H1 (cell line): ENCODE measurements at regions not wholly inside any gene's neighbourhood (a gene's known extent, or its start where the extent isn't known, plus 50 kb on each side); places are given as distances from the start of the nearest gene placed in this dataset.

ENCODE experiments used
- CTCF ChIA-PET: fragments of 300-600 bp; sonication (Branson Sonifier 250); formaldehyde crosslinking; loops from one replicate; lab custom pipeline; 2021; ENCODE audit not compliant: partially characterized antibody; lab: Charles Lee
- POLR2A ChIA-PET: fragments of 300-600 bp; sonication (Branson Sonifier 250); formaldehyde crosslinking; loops from one replicate; lab custom pipeline; 2021; ENCODE audit warnings: inconsistent platforms; ENCODE audit not compliant: partially characterized antibody; lab: Charles Lee
- DNase-seq, 2 experiments: peaks; one replicate each; pipeline versions ENCODE4 v3.0.0 to v3.0.0-alpha.2; 2010 to 2022; ENCODE audit warnings: low spot score in 2 of 2, low read depth in 1 of 2, mixed read lengths in 1 of 2
- FAIRE-seq: peaks from 2 replicates; lab custom pipeline; 2011; peaks lifted over from hg19 to GRCh38; lab: Jason Lieb, UNC
- H2AFZ ChIP-seq: 2 replicates; pipeline ENCODE4 v1.8.1; 2012; ENCODE audit warnings: low read length, inconsistent platforms
- H2AK5ac ChIP-seq: 2 replicates; pipeline ENCODE4 v1.6.1; 2013; ENCODE audit warnings: low read depth, low read length
- H2BK120ac ChIP-seq: replicated peaks from 2 replicates; pipeline ENCODE3; 2013; ENCODE audit warnings: low read depth, low read length, inconsistent platforms
- H2BK12ac ChIP-seq: 2 replicates; pipeline ENCODE4 v1.6.1; 2013; ENCODE audit warnings: low read depth, low read length
- H2BK15ac ChIP-seq: 2 replicates; pipeline ENCODE4 v1.6.1; 2013; ENCODE audit warnings: low read length
- H2BK20ac ChIP-seq: 2 replicates; pipeline ENCODE4 v1.6.1; 2013; ENCODE audit warnings: low read length
- H2BK5ac ChIP-seq: 2 replicates; pipeline ENCODE4 v1.6.1; 2013; ENCODE audit warnings: low read depth, low read length
- H3K14ac ChIP-seq: 2 replicates; pipeline ENCODE4 v1.6.1; 2013; ENCODE audit warnings: inconsistent platforms; ENCODE audit not compliant: insufficient read length
- H3K18ac ChIP-seq: 2 replicates; pipeline ENCODE4 v1.6.1; 2013; ENCODE audit warnings: low read length; ENCODE audit errors: extremely low read depth
- H3K23ac ChIP-seq: 2 replicates; pipeline ENCODE4 v1.6.1; 2013; ENCODE audit warnings: inconsistent platforms; ENCODE audit not compliant: insufficient read length
- H3K23me2 ChIP-seq: 2 replicates; pipeline ENCODE4 v1.6.1; 2013; ENCODE audit warnings: low read depth, low read length
- H3K27ac ChIP-seq: 2 replicates; pipeline ENCODE4 v1.6.1; 2011; ENCODE audit warnings: low read depth, low read length, inconsistent platforms
- H3K27me3 ChIP-seq, 4 experiments: replicated peaks in 1 of 4; 1 replicate in 1 of 4; 2 replicates in 3 of 4; pipeline versions ENCODE4 v1.6.1 to v1.8.1; 2011 to 2013; ENCODE audit warnings: low read length in 3 of 4, mild to moderate bottlenecking in 3 of 4, inconsistent platforms in 2 of 4, mixed read lengths in 2 of 4, moderate library complexity in 1 of 4; ENCODE audit not compliant: control insufficient read depth in 3 of 4, insufficient read depth in 3 of 4; ENCODE audit errors: extremely low read depth in 1 of 4
- H3K36me3 ChIP-seq, 4 experiments: 2 replicates each; pipeline versions ENCODE4 v1.6.1 to v1.8.1; 2011 to 2013; ENCODE audit warnings: mild to moderate bottlenecking in 4 of 4, low read length in 3 of 4, moderate library complexity in 2 of 4, control low read depth in 1 of 4, inconsistent platforms in 1 of 4; ENCODE audit not compliant: insufficient read depth in 4 of 4, control insufficient read depth in 2 of 4
- H3K4ac ChIP-seq: replicated peaks from 2 replicates; pipeline ENCODE3; 2013; ENCODE audit warnings: low read length, low read depth, mixed read lengths, inconsistent platforms; ENCODE audit not compliant: insufficient read length
- H3K4me1 ChIP-seq, 4 experiments: replicated peaks in 1 of 4; 1 replicate in 1 of 4; 2 replicates in 3 of 4; pipeline versions ENCODE4 v1.6.1 to v1.8.1; 2011 to 2013; ENCODE audit warnings: low read length in 3 of 4, inconsistent platforms in 2 of 4, mixed read lengths in 1 of 4; ENCODE audit not compliant: insufficient read depth in 4 of 4, control insufficient read depth in 3 of 4
- H3K4me2 ChIP-seq, 2 experiments: 2 replicates each; pipeline versions ENCODE4 v1.6.1 to v1.8.1; 2011 to 2013; ENCODE audit warnings: low read depth in 2 of 2, low read length in 2 of 2, control low read depth in 1 of 2, inconsistent platforms in 1 of 2, mild to moderate bottlenecking in 1 of 2; ENCODE audit not compliant: insufficient read depth in 1 of 2
- H3K4me3 ChIP-seq, 4 experiments: fragments of 200-600, 300-600 bp in 1 of 4; sonication (generic), shearing (Covaris generic), sonication (Bioruptor Twin) in 1 of 4; 2 replicates each; pipeline versions ENCODE4 v1.5.1 to v1.8.1; 2011 to 2016; ENCODE audit warnings: low read length in 4 of 4, low read depth in 3 of 4, control low read depth in 2 of 4, inconsistent platforms in 2 of 4, mild to moderate bottlenecking in 2 of 4, mixed read lengths in 1 of 4, moderate library complexity in 1 of 4; ENCODE audit not compliant: insufficient read depth in 2 of 4; ENCODE audit errors: extremely low read depth in 1 of 4
- H3K56ac ChIP-seq: replicated peaks from 2 replicates; pipeline ENCODE3; 2013; ENCODE audit warnings: low read depth, mild to moderate bottlenecking, mixed read lengths, low read length, inconsistent platforms; ENCODE audit not compliant: insufficient read length
- H3K79me1 ChIP-seq: 2 replicates; pipeline ENCODE4 v1.6.1; 2013; ENCODE audit warnings: low read depth, low read length, control low read depth
- H3K79me2 ChIP-seq, 2 experiments: 2 replicates each; pipeline versions ENCODE4 v1.6.1 to v1.8.1; 2012 to 2013; ENCODE audit warnings: low read length in 2 of 2, mild to moderate bottlenecking in 2 of 2, inconsistent platforms in 1 of 2; ENCODE audit not compliant: insufficient read depth in 2 of 2, control insufficient read depth in 1 of 2
- H3K9ac ChIP-seq, 4 experiments: replicated peaks in 1 of 4; 1 replicate in 1 of 4; 2 replicates in 3 of 4; pipeline versions ENCODE4 v1.6.1 to v1.8.1; 2011 to 2013; ENCODE audit warnings: low read depth in 3 of 4, low read length in 3 of 4, control low read depth in 2 of 4, mild to moderate bottlenecking in 2 of 4, moderate library complexity in 2 of 4, inconsistent platforms in 1 of 4; ENCODE audit errors: extremely low read depth in 1 of 4
- H3K9me3 ChIP-seq, 2 experiments: 2 replicates each; pipeline versions ENCODE4 v1.6.1 to v1.8.1; 2012 to 2013; ENCODE audit warnings: mild to moderate bottlenecking in 2 of 2, moderate library complexity in 2 of 2, control low read depth in 1 of 2, inconsistent platforms in 1 of 2, low read depth in 1 of 2, low read length in 1 of 2, mixed read lengths in 1 of 2; ENCODE audit not compliant: insufficient read depth in 2 of 2
- H4K20me1 ChIP-seq, 2 experiments: replicated peaks in 1 of 2; 2 replicates each; pipeline versions ENCODE3 to v1.8.1; 2011 to 2013; ENCODE audit warnings: inconsistent platforms in 2 of 2, low read length in 2 of 2, mild to moderate bottlenecking in 1 of 2; ENCODE audit not compliant: insufficient read depth in 2 of 2, control insufficient read depth in 1 of 2
- H4K5ac ChIP-seq: 2 replicates; pipeline ENCODE4 v1.6.1; 2013; ENCODE audit warnings: low read length, low read depth, mixed read lengths, inconsistent platforms; ENCODE audit not compliant: insufficient read length
- H4K8ac ChIP-seq: 2 replicates; pipeline ENCODE4 v1.8.0; 2013; ENCODE audit warnings: mild to moderate bottlenecking, moderate library complexity, low read length, inconsistent platforms; ENCODE audit not compliant: insufficient read depth; ENCODE audit errors: extremely low read depth
- H4K91ac ChIP-seq: replicated peaks from 2 replicates; pipeline ENCODE3; 2013; ENCODE audit warnings: low read length, mixed read lengths, inconsistent platforms; ENCODE audit not compliant: insufficient read length
- ATF3 ChIP-seq: IDR thresholded peaks from 2 replicates; pipeline ENCODE4 v1.6.1; 2011; ENCODE audit warnings: low read depth, mild to moderate bottlenecking, low read length; ENCODE audit not compliant: insufficient read depth
- CBX5 ChIP-seq: fragments of 300-800, 300-1000 bp; sonication (generic); IDR thresholded peaks from 2 replicates; pipeline ENCODE4 v1.7.1; 2016; ENCODE audit warnings: antibody characterized with exemption, low read length, low read depth
- CTBP2 ChIP-seq: IDR thresholded peaks from 2 replicates; pipeline ENCODE4 v1.7.0; 2011; ENCODE audit warnings: borderline replicate concordance, mild to moderate bottlenecking, moderate library complexity, mixed read lengths, low read length; ENCODE audit not compliant: insufficient read depth, insufficient read length
- FOSL1 ChIP-seq: IDR thresholded peaks from 2 replicates; pipeline ENCODE4 v1.6.1; 2011; ENCODE audit warnings: mild to moderate bottlenecking, low read depth, low read length, moderate library complexity; ENCODE audit not compliant: insufficient read depth
- JUN ChIP-seq: IDR thresholded peaks from 2 replicates; pipeline ENCODE4 v1.6.1; 2011; ENCODE audit warnings: low read depth, mild to moderate bottlenecking, improper control_type of control experiment, low read length
- JUND ChIP-seq: IDR thresholded peaks from 2 replicates; pipeline ENCODE4 v1.6.1; 2011; ENCODE audit warnings: mild to moderate bottlenecking, improper control_type of control experiment, low read length
- TAF1 ChIP-seq: IDR thresholded peaks from 2 replicates; pipeline ENCODE4 v1.6.1; 2011; ENCODE audit warnings: mild to moderate bottlenecking, low read depth, low read length
- WGBS, 2 experiments: shearing (Covaris generic) in 1 of 2; methylation state at CpG; one replicate each; pipeline versions ENCODE4 v1.1.6 to v1.1.7; 2013 to 2015; ENCODE audit warnings: low lambda C conversion rate in 2 of 2, mixed read lengths in 2 of 2, inconsistent platforms in 1 of 2, low coverage in 1 of 2, missing lambda C conversion rate in 1 of 2; ENCODE audit not compliant: insufficient replicate concordance in 2 of 2, insufficient coverage in 1 of 2, insufficient read length in 1 of 2; ENCODE audit errors: extremely low coverage in 1 of 2, missing lambda C conversion rate in 1 of 2; 5-methylcytosine and 5-hydroxymethylcytosine counted together

DNA sequence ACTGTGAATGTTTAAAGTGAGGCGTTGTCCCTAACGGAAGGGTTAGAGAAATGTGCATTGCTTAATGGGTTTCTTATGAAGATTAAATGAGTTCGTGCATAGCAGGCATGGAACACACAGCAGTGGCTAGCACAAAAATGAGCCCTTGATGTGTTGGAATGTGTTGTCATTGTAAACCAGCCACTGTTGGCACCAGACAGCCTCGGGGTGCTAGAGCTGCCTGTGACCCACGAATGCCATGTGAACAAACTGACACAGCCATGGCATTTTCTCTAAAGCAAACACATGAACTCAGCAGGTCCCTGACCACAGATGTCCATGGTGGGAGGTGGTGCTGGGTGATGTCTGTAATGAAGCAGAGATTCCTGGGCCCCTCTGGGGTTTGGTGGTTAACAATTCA lies 111.1 kb upstream of the DPP6 start:
- H2BK15ac ChIP-seq, result no peak overlapping the region
- 80% methylated on average over 5 of the region's 5 CpGs; no CpG with 5 or more reads in 1 of the 2 experiments for WGBS, 2 experiments
- no peak overlapping the region for H2BK12ac ChIP-seq
- POLR2A ChIA-PET, result no interaction called here
- no peaks in the 10 kb centered on the region for H3K23me2 ChIP-seq
- H3K79me1 ChIP-seq, result no peaks in the 10 kb centered on the region
- FAIRE-seq (no peak), DNase-seq (no peak)
- no peak overlapping the region for H3K27ac ChIP-seq
- no peak overlapping the region for H2BK5ac ChIP-seq
- no peaks in the 10 kb centered on the region for H3K36me3 ChIP-seq
- H3K18ac ChIP-seq, result no peak overlapping the region
- no peaks in the 10 kb centered on the region for H4K20me1 ChIP-seq
- no peaks in the 10 kb centered on the region; a peak in 1 of 7 replicates for H3K27me3 ChIP-seq
- no peaks in the 10 kb centered on the region for H3K79me2 ChIP-seq
- no peak overlapping the region for H3K14ac ChIP-seq
- H3K4me1 ChIP-seq, result peaks cover 0 to 4% (median 2%) of the 10 kb centered on the region in 4 experiments; a peak in 1 of 7 replicates
- TF ChIP-seq JUN (no peak), CBX5 (no peak), CTBP2 (no peak), JUND (no peak), FOSL1 (no peak), TAF1 (no peak), ATF3 (no peak)
- H3K9me3 ChIP-seq, result peaks cover 26 to 64% of the 10 kb centered on the region in 2 experiments
- no peak overlapping the region for H2BK20ac ChIP-seq
- no peak overlapping the region for H2AK5ac ChIP-seq
- H2BK120ac ChIP-seq, result no peak overlapping the region
- no peak overlapping the region for H2AFZ ChIP-seq
- H3K23ac ChIP-seq, result no peak overlapping the region
- CTCF ChIA-PET, result no interaction called here
- no peak overlapping the region for H4K91ac ChIP-seq
- H3K9ac ChIP-seq, result no peak overlapping the region
- no peak overlapping the region for H3K4me3 ChIP-seq
- H4K8ac ChIP-seq, result no peak overlapping the region
- H3K4me2 ChIP-seq, result no peak overlapping the region
- H4K5ac ChIP-seq, result no peak overlapping the region
- no peak overlapping the region for H3K4ac ChIP-seq
- H3K56ac ChIP-seq, result no peak overlapping the region
